ENCODE measurements at regions not wholly inside any gene's neighbourhood (a gene's known extent, or its start where the extent isn't known, plus 50 kb on each side); places are given as distances from the start of the nearest gene placed in this dataset.

GRCh38 chr9:79165020-79165780, 406.6 kb upstream of the TLE4 start:
- Histone ChIP-seq H2BK20ac (ENCODE audit: low read length) (no peak overlapping the region), H2AFZ (ENCODE audit: low read length) (no peak overlapping the region), H3K4me3 (ENCODE audit: extremely low read depth in 1 of 4, insufficient read depth in 2 of 4, low read depth in 3 of 4, low read length in 4 of 4) (no peak overlapping the region), H3K36me3 (ENCODE audit: control insufficient read depth in 2 of 4, insufficient read depth in 4 of 4, low read length in 3 of 4) (no peaks in the 10 kb centered on the region), H2BK120ac (replicated peaks; ENCODE audit: low read depth, low read length) (no peak overlapping the region), H2BK12ac (ENCODE audit: low read depth, low read length) (no peak overlapping the region), H3K14ac (ENCODE audit: insufficient read length) (no peak overlapping the region), H4K5ac (ENCODE audit: insufficient read length, low read depth, low read length) (no peak overlapping the region), H3K79me2 (ENCODE audit: control insufficient read depth in 1 of 2, insufficient read depth in 2 of 2, low read length in 2 of 2) (no peaks in the 10 kb centered on the region), H3K9ac (replicated peaks in 1 of 4; ENCODE audit: extremely low read depth in 1 of 4, low read depth in 3 of 4, low read length in 3 of 4) (no peak overlapping the region), H2BK5ac (ENCODE audit: low read depth, low read length) (no peak overlapping the region), H4K20me1 (replicated peaks in 1 of 2; ENCODE audit: control insufficient read depth in 1 of 2, insufficient read depth in 2 of 2, low read length in 2 of 2) (no peaks in the 10 kb centered on the region), H2AK5ac (ENCODE audit: low read depth, low read length) (no peak overlapping the region), H3K79me1 (ENCODE audit: low read depth, low read length) (no peaks in the 10 kb centered on the region), H3K4me2 (ENCODE audit: insufficient read depth in 1 of 2, low read depth in 2 of 2, low read length in 2 of 2) (no peak overlapping the region), H3K23me2 (ENCODE audit: low read depth, low read length) (no peaks in the 10 kb centered on the region; the same call in 1 of the 2 replicates), H3K27ac (ENCODE audit: low read depth, low read length) (no peak overlapping the region), H3K23ac (ENCODE audit: insufficient read length) (no peak overlapping the region), H3K56ac (replicated peaks; ENCODE audit: insufficient read length, low read depth, low read length) (no peak overlapping the region), H4K91ac (replicated peaks; ENCODE audit: insufficient read length, low read length) (no peak overlapping the region), H4K8ac (ENCODE audit: extremely low read depth, insufficient read depth, low read length) (no peak overlapping the region), H3K18ac (ENCODE audit: extremely low read depth, low read length) (no peak overlapping the region), H3K9me3 (ENCODE audit: insufficient read depth in 2 of 2, low read depth in 1 of 2, low read length in 1 of 2) (no peaks in the 10 kb centered on the region), H3K4me1 (replicated peaks in 1 of 4; ENCODE audit: control insufficient read depth in 3 of 4, insufficient read depth in 4 of 4, low read length in 3 of 4) (no peaks in the 10 kb centered on the region), H2BK15ac (ENCODE audit: low read length) (no peak overlapping the region), H3K27me3 (replicated peaks in 1 of 4; ENCODE audit: control insufficient read depth in 3 of 4, extremely low read depth in 1 of 4, insufficient read depth in 3 of 4, low read length in 3 of 4) (no peaks in the 10 kb centered on the region), H3K4ac (replicated peaks; ENCODE audit: insufficient read length, low read depth, low read length) (no peak overlapping the region)
- 89% methylated on average over 5 of the region's 5 CpGs; no CpG with 5 or more reads in 1 of the 2 experiments for WGBS, 2 experiments (ENCODE audit: extremely low coverage in 1 of 2, insufficient coverage in 1 of 2, insufficient read length in 1 of 2, insufficient replicate concordance in 2 of 2, low coverage in 1 of 2, low lambda C conversion rate in 2 of 2, missing lambda C conversion rate in 1 of 2)
- no peak for FAIRE-seq
- CTCF ChIA-PET (ENCODE audit: partially characterized antibody): interaction anchor here (1.2 to 1.4 kb wide), 2 partner anchors 18 to 30 kb away, joined by 3 to 5 read pairs; no protein-coding TSS in a partner anchor
- POLR2A ChIA-PET (ENCODE audit: partially characterized antibody): no interaction called here
- no peak for DNase-seq (ENCODE audit: low read depth in 1 of 2, low spot score in 2 of 2)
- TF ChIP-seq ZNF274 (IDR thresholded peaks at IDR 0.05; ENCODE audit: borderline replicate concordance, extremely low read depth, low read length) (no peak), RNF2 (IDR thresholded peaks at IDR 0.05; ENCODE audit: borderline replicate concordance, low read depth, low read length, missing control alignments, poor library complexity, severe bottlenecking) (no peak), RAD21 (IDR thresholded peaks at IDR 0.05 in 1 of 2, conservative IDR thresholded peaks at IDR 0.05 in 1 of 2; ENCODE audit: low read depth in 2 of 2, low read length in 2 of 2) (no peak), NANOG (IDR thresholded peaks at IDR 0.05; ENCODE audit: insufficient read depth, low read depth, low read length, poor library complexity, severe bottlenecking) (no peak), E2F6 (IDR thresholded peaks at IDR 0.05) (no peak), ATF2 (IDR thresholded peaks at IDR 0.05; ENCODE audit: low read length) (no peak), BCL11A (IDR thresholded peaks at IDR 0.05; ENCODE audit: low read depth in 2 of 2, low read length in 2 of 2) (no peak), POLR2AphosphoS5 (IDR thresholded peaks at IDR 0.05; ENCODE audit: low read depth, low read length) (no peak), CEBPB (IDR thresholded peaks at IDR 0.05; ENCODE audit: low read depth, low read length) (no peak), NRF1 (IDR thresholded peaks at IDR 0.05; ENCODE audit: low read depth, low read length) (no peak)
